Muscle of leg (tissue), 3 donors: ENCODE measurements at regions not wholly inside any gene's neighbourhood (a gene's known extent, or its start where the extent isn't known, plus 50 kb on each side); places are given as distances from the start of the nearest gene placed in this dataset.

ENCODE experiments used
- DNase-seq: peaks from one replicate; pipeline ENCODE4 v3.0.0; 2013
- H3K27ac ChIP-seq: one replicate; pipeline ENCODE4 v1.5.1; 2013; ENCODE audit warnings: mild to moderate bottlenecking, low read length, control low read depth
- H3K27me3 ChIP-seq: one replicate; pipeline ENCODE4 v1.6.1; 2013; ENCODE audit warnings: low read length; ENCODE audit not compliant: control insufficient read depth, insufficient read depth
- H3K36me3 ChIP-seq: one replicate; pipeline ENCODE4 v1.6.1; 2013; ENCODE audit warnings: low read length; ENCODE audit not compliant: control insufficient read depth, insufficient read depth
- H3K4me1 ChIP-seq: one replicate; pipeline ENCODE4 v1.6.1; 2013; ENCODE audit warnings: low read length; ENCODE audit not compliant: control insufficient read depth, insufficient read depth
- H3K4me3 ChIP-seq: one replicate; pipeline ENCODE4 v1.5.1; 2013; ENCODE audit warnings: low read length, control low read depth
- H3K9me3 ChIP-seq: replicated peaks from 2 replicates; pipeline ENCODE4 v1.6.1; 2013; ENCODE audit warnings: low read depth, low read length; ENCODE audit not compliant: control insufficient read depth
- WGBS: methylation state at CpG from one replicate; pipeline ENCODE4 v1.1.5; 2013; ENCODE audit warnings: missing lambda C conversion rate; ENCODE audit not compliant: insufficient coverage; 5-methylcytosine and 5-hydroxymethylcytosine counted together

DNA sequence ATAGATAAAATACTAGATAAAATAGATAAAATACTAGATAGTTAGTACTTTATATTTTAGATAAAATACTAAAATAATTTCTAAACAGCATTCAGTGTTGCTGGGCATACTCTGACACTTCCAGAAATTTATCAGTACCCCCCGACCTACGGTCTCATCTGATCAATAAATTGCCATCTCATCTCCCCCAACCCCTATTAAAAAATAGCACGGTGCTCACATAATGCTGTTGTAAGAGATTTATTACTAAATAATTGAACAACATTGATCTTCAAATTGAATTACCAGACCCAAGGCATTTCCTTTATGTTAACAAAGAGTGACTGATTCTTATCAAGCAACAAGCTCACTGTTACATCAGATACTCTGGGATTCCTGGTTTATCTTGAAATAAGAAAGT is 300.9 kb downstream of the CBLN4 start:
- Histone ChIP-seq H3K4me1 (no peaks in the 10 kb centered on the region), H3K27me3 (no peaks in the 10 kb centered on the region), H3K9me3 (no peaks in the 10 kb centered on the region), H3K27ac (no peak overlapping the region), H3K4me3 (no peak overlapping the region), H3K36me3 (no peaks in the 10 kb centered on the region)
- WGBS = no CpG with 5 or more reads among the region's 3 CpGs
- no peak for DNase-seq

- H3K27ac ChIP-seq = no peak overlapping the region
- WGBS = no CpG with 5 or more reads among the region's 3 CpGs
- no peak for DNase-seq
Measured at GRCh38 chr20:55701467-55701866, 303.9 kb downstream of the CBLN4 start.

DNA sequence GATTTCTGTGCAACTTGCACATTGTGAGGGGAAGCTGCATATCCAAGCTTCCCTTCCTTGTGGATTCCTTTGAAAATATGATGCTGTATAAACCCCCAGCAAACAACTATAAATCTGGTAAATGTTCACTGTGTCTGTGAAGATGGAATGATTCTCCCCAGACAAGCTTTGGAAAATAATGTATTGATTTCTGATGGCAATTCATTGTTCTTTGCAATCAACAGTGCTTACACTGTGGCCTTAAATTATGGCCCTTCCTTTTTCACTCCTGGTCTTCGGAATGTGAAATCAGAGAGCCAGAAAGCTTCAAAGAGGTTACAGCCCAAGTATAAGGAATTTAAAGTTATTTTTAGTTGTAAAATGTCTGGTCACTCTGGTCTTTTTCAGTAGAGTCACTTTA is 308.8 kb downstream of the CBLN4 start:
- H3K4me1 ChIP-seq = no peaks in the 10 kb centered on the region
- H3K27me3 ChIP-seq = no peaks in the 10 kb centered on the region
- DNase-seq = no peak
- H3K4me3 ChIP-seq = no peak overlapping the region
- H3K9me3 ChIP-seq = no peaks in the 10 kb centered on the region
- WGBS = no CpG with 5 or more reads among the region's 1 CpG
- no peaks in the 10 kb centered on the region for H3K36me3 ChIP-seq
- H3K27ac ChIP-seq = no peak overlapping the region

More at GRCh38 chr20:55701467-55701866, 303.9 kb downstream of the CBLN4 start:
- Histone ChIP-seq H3K36me3 (no peaks in the 10 kb centered on the region), H3K27me3 (no peaks in the 10 kb centered on the region), H3K9me3 (no peaks in the 10 kb centered on the region), H3K4me1 (no peaks in the 10 kb centered on the region), H3K4me3 (no peak overlapping the region)

DNA sequence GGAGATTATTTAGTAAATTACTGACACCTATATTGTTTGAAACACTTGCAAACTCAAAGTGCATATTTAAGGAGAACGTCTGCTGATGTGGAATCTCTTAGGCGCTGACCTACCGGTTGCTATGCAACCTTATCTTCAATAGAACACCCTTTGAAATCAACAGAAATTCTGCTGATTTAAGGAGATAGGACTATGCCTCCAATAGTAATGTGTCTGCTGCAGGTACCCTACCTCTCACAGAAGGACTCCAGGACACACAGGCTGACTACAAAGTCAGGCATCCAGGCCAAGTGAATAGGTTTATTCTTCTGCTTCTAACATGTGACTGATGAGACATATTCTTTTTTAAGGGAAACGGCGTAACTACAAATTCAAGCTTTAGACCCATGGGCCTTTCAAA is 311.7 kb downstream of the CBLN4 start:
- no peak for DNase-seq
- no peaks in the 10 kb centered on the region for H3K9me3 ChIP-seq
- no peaks in the 10 kb centered on the region for H3K27me3 ChIP-seq
- no peaks in the 10 kb centered on the region for H3K4me1 ChIP-seq
- no peak overlapping the region for H3K4me3 ChIP-seq
- no CpG with 5 or more reads among the region's 5 CpGs for WGBS
- no peak overlapping the region for H3K27ac ChIP-seq
- no peaks in the 10 kb centered on the region for H3K36me3 ChIP-seq

DNA sequence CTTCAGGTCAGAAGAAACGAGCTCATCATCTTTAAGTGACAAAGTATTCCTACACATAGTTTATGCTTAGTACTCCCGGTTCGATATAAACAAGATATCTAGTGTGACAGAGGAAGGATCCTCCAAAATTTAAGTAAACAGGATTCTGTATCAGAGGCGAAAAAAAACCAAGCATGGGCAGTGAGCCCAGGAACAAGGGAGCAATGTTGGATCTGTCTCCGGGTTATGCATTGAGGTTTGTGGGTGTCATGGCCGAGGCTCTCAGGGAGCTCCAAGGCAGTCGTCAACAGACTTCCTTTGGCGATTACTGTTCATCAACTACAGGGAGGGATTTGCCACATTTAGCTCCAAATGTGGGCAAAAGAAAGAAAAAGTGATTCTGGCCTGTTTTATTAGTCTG is 319.5 kb downstream of the CBLN4 start:
- Histone ChIP-seq H3K36me3 (no peaks in the 10 kb centered on the region), H3K4me3 (no peak overlapping the region), H3K27me3 (no peaks in the 10 kb centered on the region), H3K9me3 (no peaks in the 10 kb centered on the region), H3K27ac (no peak overlapping the region), H3K4me1 (no peaks in the 10 kb centered on the region)
- DNase-seq = no peak
- 70% methylated on average over 3 of the region's 8 CpGs for WGBS

DNA sequence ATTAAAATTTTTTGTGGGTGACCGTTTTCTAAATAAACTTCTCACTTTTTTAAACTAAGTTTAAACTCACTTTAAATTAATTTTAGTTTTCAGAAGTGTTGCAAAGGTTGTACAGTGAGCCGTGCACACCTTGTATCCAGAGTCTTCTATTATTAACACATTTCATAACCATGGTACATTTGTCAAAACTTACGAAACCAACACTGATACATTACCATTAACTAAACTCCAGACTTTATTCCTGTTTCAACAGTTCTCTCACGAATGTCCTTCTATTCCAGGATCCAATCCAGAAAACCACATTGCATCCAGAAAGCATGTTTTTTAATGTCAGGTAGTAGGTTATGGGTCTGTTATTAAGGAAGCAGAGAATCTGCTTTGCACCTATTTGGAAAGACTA is 319.9 kb downstream of the CBLN4 start:
- H3K4me3 ChIP-seq = no peak overlapping the region
- WGBS = 80% methylated on average over 1 of the region's 4 CpGs
- H3K4me1 ChIP-seq = no peaks in the 10 kb centered on the region
- H3K36me3 ChIP-seq = no peaks in the 10 kb centered on the region
- no peaks in the 10 kb centered on the region for H3K9me3 ChIP-seq
- H3K27me3 ChIP-seq = no peaks in the 10 kb centered on the region
- no peak for DNase-seq
- no peak overlapping the region for H3K27ac ChIP-seq

- 41% methylated on average over 3 of the region's 4 CpGs for WGBS
- no peaks in the 10 kb centered on the region for H3K27me3 ChIP-seq
- H3K4me3 ChIP-seq = no peak overlapping the region
- peak; percentile 9 for DNase-seq
- no peaks in the 10 kb centered on the region for H3K9me3 ChIP-seq
- H3K27ac ChIP-seq = no peak overlapping the region
- no peaks in the 10 kb centered on the region for H3K4me1 ChIP-seq
- H3K36me3 ChIP-seq = no peaks in the 10 kb centered on the region
Measured at GRCh38 chr20:55684578-55684977, 320.7 kb downstream of the CBLN4 start.

DNA sequence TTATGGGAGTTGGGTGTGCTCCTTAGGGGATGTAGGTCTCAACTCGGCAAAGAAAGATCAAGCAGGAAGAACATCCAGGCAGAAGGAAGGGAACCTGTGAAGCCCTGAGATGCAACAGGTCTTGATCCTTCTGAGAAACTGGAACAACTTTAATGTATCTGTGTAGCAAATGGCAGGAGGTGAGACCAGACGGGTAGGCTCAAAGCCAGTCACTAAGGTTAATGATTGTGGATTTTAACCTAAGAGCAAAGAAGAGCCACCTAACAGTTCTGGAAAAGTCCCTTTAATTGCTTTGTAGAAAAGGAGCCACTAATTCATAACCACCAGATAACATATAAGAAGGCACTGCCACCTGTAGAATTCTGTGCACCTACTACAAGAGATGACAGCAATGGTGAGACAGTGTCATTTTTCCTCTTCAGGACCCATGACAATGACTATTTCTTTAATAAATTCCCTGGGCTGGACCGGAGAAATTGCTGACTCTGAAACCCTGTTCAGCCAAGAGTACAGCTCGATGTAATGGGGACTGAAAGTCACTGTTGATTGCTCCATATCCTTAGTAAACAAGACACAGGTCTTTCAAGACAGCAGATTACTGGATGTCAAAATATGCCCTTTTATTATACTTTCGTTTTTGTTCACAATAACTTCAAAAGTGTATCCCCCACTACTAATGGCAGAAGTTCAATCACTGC is 326.2 kb downstream of the CBLN4 start:
- H3K27ac ChIP-seq = no peak overlapping the region
- 76% methylated on average over 5 of the region's 5 CpGs for WGBS

GRCh38 chr20:55678126-55678525 is 327.2 kb downstream of the CBLN4 start:
- no peaks in the 10 kb centered on the region for H3K27me3 ChIP-seq
- H3K27ac ChIP-seq = no peak overlapping the region
- H3K4me3 ChIP-seq = no peak overlapping the region
- 83% methylated on average over 3 of the region's 3 CpGs for WGBS
- H3K4me1 ChIP-seq = no peaks in the 10 kb centered on the region
- no peaks in the 10 kb centered on the region for H3K36me3 ChIP-seq
- no peak for DNase-seq
- no peaks in the 10 kb centered on the region for H3K9me3 ChIP-seq

More for the DNA sequence above, 326.2 kb downstream of the CBLN4 start:
- no peaks in the 10 kb centered on the region for H3K36me3 ChIP-seq
- H3K9me3 ChIP-seq = no peaks in the 10 kb centered on the region
- no peaks in the 10 kb centered on the region for H3K27me3 ChIP-seq
- no peaks in the 10 kb centered on the region for H3K4me1 ChIP-seq
- H3K4me3 ChIP-seq = no peak overlapping the region
- DNase-seq = no peak

DNA sequence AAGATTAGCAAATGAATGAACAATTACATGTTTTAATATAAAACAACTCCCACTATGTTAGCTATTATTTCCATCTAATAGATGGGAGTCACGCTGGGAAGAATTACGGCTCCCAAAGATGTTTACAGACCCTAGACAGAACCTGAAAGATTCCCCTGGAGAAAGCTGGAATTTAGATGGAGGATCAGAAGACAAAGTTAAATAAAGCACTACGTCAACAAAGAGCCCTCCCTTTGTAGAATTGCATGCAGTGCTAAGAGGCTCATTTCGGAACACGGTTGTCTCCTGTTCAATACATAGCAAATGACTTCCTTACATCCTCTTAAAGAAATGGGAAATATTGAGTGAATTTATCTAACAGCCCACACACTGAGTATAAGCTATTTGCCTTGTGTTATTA is 328.3 kb downstream of the CBLN4 start:
- Histone ChIP-seq H3K27ac (no peak overlapping the region), H3K36me3 (no peaks in the 10 kb centered on the region), H3K4me3 (no peak overlapping the region), H3K4me1 (no peaks in the 10 kb centered on the region), H3K27me3 (no peaks in the 10 kb centered on the region), H3K9me3 (no peaks in the 10 kb centered on the region)
- WGBS = no CpG with 5 or more reads among the region's 5 CpGs
- DNase-seq = no peak

DNA sequence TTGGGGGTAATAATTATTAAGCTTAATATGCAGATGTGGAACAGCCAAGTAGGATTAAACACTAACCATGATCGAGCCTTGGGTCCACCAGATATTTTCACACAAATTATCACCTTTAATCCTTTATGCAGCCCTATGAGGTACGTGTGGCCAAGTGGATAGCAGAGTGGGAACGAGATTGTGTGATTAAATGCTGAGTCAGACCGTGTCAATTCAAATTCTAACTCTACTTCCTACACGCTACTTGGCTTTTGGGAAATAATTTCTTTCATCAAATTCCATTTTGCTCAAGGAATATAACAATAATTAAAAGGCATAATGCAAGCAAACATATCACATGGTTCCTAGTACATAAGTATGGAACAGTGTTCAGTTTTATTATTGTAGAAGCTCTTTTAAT is 329.2 kb downstream of the CBLN4 start:
- DNase-seq = no peak
- Histone ChIP-seq H3K36me3 (no peaks in the 10 kb centered on the region), H3K27me3 (no peaks in the 10 kb centered on the region), H3K27ac (no peak overlapping the region), H3K4me3 (no peak overlapping the region), H3K4me1 (no peaks in the 10 kb centered on the region), H3K9me3 (no peaks in the 10 kb centered on the region)
- no CpG with 5 or more reads among the region's 5 CpGs for WGBS
